PC-3 (cell line): ENCODE measurements at regions not wholly inside any gene's neighbourhood (a gene's known extent, or its start where the extent isn't known, plus 50 kb on each side); places are given as distances from the start of the nearest gene placed in this dataset.
"Not testable (repeated sequence)": the region's sequence is repeated elsewhere in the genome, so short reads cannot be mapped to it uniquely, and the experiment has no call there.

Experiments
- ATAC-seq: fragments of 200-7000 bp; cut with Tn5 transposase; 2 replicates; pipeline ENCODE4 v1.9.1; 2020; ENCODE audit warnings: mild to moderate bottlenecking, moderate library complexity
- BruUV-seq: library from RNA; stranded (reverse); fragments of 400-500 nt; replicated peaks from 2 replicates; lab custom pipeline; 2021; lab: Mats Ljungman, UMichigan
- CTCF ChIA-PET: fragments of 300-600 bp; sonication (Branson Sonifier 250); formaldehyde crosslinking; loops from one replicate; lab custom pipeline; 2022; ENCODE audit warnings: antibody characterized with exemption; lab: Charles Lee
- POLR2A ChIA-PET: fragments of 300-600 bp; sonication (Branson Sonifier 250); formaldehyde crosslinking; loops from one replicate; lab custom pipeline; 2022; ENCODE audit warnings: antibody characterized with exemption; ENCODE audit not compliant: unreplicated experiment; lab: Charles Lee
- DNase-seq: peaks from one replicate; pipeline ENCODE4 v3.0.0-alpha.2; 2015
- H2AFZ ChIP-seq: fragments of 300-600 bp; sonication (generic); 2 replicates; pipeline ENCODE4 v1.6.0; 2016; ENCODE audit warnings: antibody characterized with exemption, low read length
- H3F3A ChIP-seq: fragments of 300-600 bp; sonication (generic); one replicate; pipeline ENCODE4 v1.6.0; 2017; ENCODE audit warnings: antibody characterized with exemption, low read length, control low read depth, mild to moderate bottlenecking; ENCODE audit not compliant: unreplicated experiment
- H3K27ac ChIP-seq: fragments of 300-600 bp; sonication (generic); 2 replicates; pipeline ENCODE4 v1.5.1; 2016; ENCODE audit warnings: mild to moderate bottlenecking, low read length
- H3K27me3 ChIP-seq: fragments of 300-600 bp; sonication (generic); 2 replicates; pipeline ENCODE4 v1.6.1; 2016; ENCODE audit warnings: low read length, mixed read lengths
- H3K36me3 ChIP-seq: fragments of 300-600 bp; sonication (generic); 2 replicates; pipeline ENCODE4 v1.6.1; 2016; ENCODE audit warnings: low read depth, mixed run types, low read length, mixed read lengths
- H3K4me1 ChIP-seq: fragments of 300-600 bp; sonication (generic); 2 replicates; pipeline ENCODE4 v1.5.1; 2016; ENCODE audit warnings: low read length; ENCODE audit not compliant: insufficient read depth
- H3K4me2 ChIP-seq: fragments of 300-600 bp; sonication (generic); 2 replicates; pipeline ENCODE4 v1.6.0; 2016; ENCODE audit warnings: low read length
- H3K4me3 ChIP-seq: fragments of 300-600 bp; sonication (generic); 2 replicates; pipeline ENCODE4 v1.5.1; 2016; ENCODE audit warnings: mild to moderate bottlenecking, low read length, mixed read lengths
- H3K79me2 ChIP-seq: fragments of 300-600 bp; sonication (generic); 2 replicates; pipeline ENCODE4 v1.6.1; 2017; ENCODE audit warnings: low read length, mixed read lengths
- H3K9ac ChIP-seq: fragments of 300-600 bp; sonication (generic); 2 replicates; pipeline ENCODE4 v1.6.0; 2016; ENCODE audit warnings: mild to moderate bottlenecking, low read length
- H3K9me2 ChIP-seq: fragments of 300-600 bp; sonication (generic); replicated peaks from 2 replicates; pipeline ENCODE4 v1.6.1; 2016; ENCODE audit warnings: mixed run types, low read length, mixed read lengths
- H3K9me3 ChIP-seq: fragments of 300-600 bp; sonication (generic); 2 replicates; pipeline ENCODE4 v1.6.1; 2016; ENCODE audit warnings: low read length, mixed read lengths
- H4K20me1 ChIP-seq: fragments of 300-600 bp; sonication (generic); 2 replicates; pipeline ENCODE4 v1.6.1; 2016; ENCODE audit warnings: low read length, mixed read lengths
- CTCF ChIP-seq: fragments of 300-600 bp; sonication (generic); conservative IDR thresholded peaks from 2 replicates; pipeline ENCODE4 v1.5.1; 2017; ENCODE audit warnings: antibody characterized with exemption, low read depth, mild to moderate bottlenecking, low read length
- EZH2 ChIP-seq: fragments of 300-600 bp; sonication (generic); IDR thresholded peaks from one replicate; pipeline ENCODE4 v1.6.1; 2017; ENCODE audit warnings: antibody characterized with exemption, mild to moderate bottlenecking, low read length; ENCODE audit not compliant: unreplicated experiment
- EZH2phosphoT487 ChIP-seq: fragments of 300-600 bp; sonication (generic); IDR thresholded peaks from 2 replicates; pipeline ENCODE4 v1.6.1; 2018; ENCODE audit warnings: mild to moderate bottlenecking, antibody characterized with exemption, low read length, borderline replicate concordance
- intact Hi-C: fragments of 100-400 bp; cut with micrococcal nuclease; formaldehyde crosslinking; loops from 2 replicates; pipeline ENCODE4 v1.9.0; 2023

GRCh38 chr14:56061051-56061450, 57.2 kb upstream of the PELI2 start:
- Histone ChIP-seq H3K27ac (no peak overlapping the region), H3K4me2 (no peak overlapping the region), H4K20me1 (no peaks in the 10 kb centered on the region), H3K79me2 (no peaks in the 10 kb centered on the region), H3K36me3 (no peaks in the 10 kb centered on the region), H3K4me3 (no peak overlapping the region), H3F3A (no peaks in the 10 kb centered on the region), H2AFZ (no peak overlapping the region), H3K27me3 (peaks cover 85% of the 10 kb centered on the region), H3K4me1 (no peaks in the 10 kb centered on the region), H3K9me3 (no peaks in the 10 kb centered on the region), H3K9me2 (no peaks in the 10 kb centered on the region), H3K9ac (no peak overlapping the region)
- CTCF ChIA-PET: no interaction called here
- POLR2A ChIA-PET: no interaction called here
- no peak for ATAC-seq
- TF ChIP-seq EZH2phosphoT487 (no peak), EZH2 (no peak), CTCF (no peak)
- no peak for DNase-seq
- no TSS peak for BruUV-seq
- intact Hi-C loops: no loop called here

DNA sequence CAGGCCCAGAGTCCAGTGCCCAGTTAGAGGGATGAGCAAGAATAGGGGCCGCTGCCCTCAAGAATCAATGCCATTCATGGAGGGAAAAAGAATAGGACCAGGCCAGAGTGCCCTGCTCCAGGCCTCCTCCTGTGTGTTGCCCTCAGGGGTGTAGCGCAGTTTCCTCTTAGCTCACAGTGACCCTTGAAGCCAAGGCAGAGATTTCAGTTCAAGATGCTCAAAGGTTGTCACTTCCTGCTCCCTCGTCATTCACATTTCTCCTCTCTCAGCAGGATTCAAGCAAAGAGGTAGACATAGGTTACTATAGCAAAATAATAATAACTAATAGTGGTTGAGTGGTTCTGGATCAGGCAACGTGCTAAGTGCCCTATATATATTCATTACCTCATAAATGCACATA, 55.1 kb upstream of the PELI2 start:
- no peak overlapping the region for H3K9ac ChIP-seq
- BruUV-seq: no TSS peak
- no peak overlapping the region for H3K27ac ChIP-seq
- H3K79me2 ChIP-seq: no peaks in the 10 kb centered on the region
- H3K9me2 ChIP-seq: no peaks in the 10 kb centered on the region
- H3K27me3 ChIP-seq: peaks cover 82% of the 10 kb centered on the region
- H3K4me2 ChIP-seq: no peak overlapping the region
- no peak for ATAC-seq
- no peak overlapping the region for H2AFZ ChIP-seq
- H3K36me3 ChIP-seq: no peaks in the 10 kb centered on the region
- intact Hi-C loops: no loop called here
- H3K4me3 ChIP-seq: no peak overlapping the region
- no peaks in the 10 kb centered on the region for H3F3A ChIP-seq
- DNase-seq: no peak
- no peaks in the 10 kb centered on the region for H3K4me1 ChIP-seq
- TF ChIP-seq CTCF: no peak
- TF ChIP-seq EZH2phosphoT487: no peak
- no peak for TF ChIP-seq EZH2
- ChIA-PET CTCF (no interaction called here), POLR2A (no interaction called here)
- H3K9me3 ChIP-seq: no peaks in the 10 kb centered on the region
- no peaks in the 10 kb centered on the region for H4K20me1 ChIP-seq

GRCh38 chr14:56064513-56064912, 53.7 kb upstream of the PELI2 start:
- DNase-seq (no peak), ATAC-seq (no peak)
- no peaks in the 10 kb centered on the region for H3K9me3 ChIP-seq
- H2AFZ ChIP-seq: no peak overlapping the region
- no peak overlapping the region for H3K27ac ChIP-seq
- no peak overlapping the region for H3K4me3 ChIP-seq
- no peaks in the 10 kb centered on the region for H3K9me2 ChIP-seq
- CTCF ChIA-PET: no interaction called here
- no peaks in the 10 kb centered on the region for H4K20me1 ChIP-seq
- peaks cover 76% of the 10 kb centered on the region for H3K27me3 ChIP-seq
- no peak for TF ChIP-seq EZH2
- TF ChIP-seq EZH2phosphoT487: no peak
- TF ChIP-seq CTCF: no peak
- H3K9ac ChIP-seq: no peak overlapping the region
- intact Hi-C loops: no loop called here
- no peaks in the 10 kb centered on the region for H3K79me2 ChIP-seq
- no peaks in the 10 kb centered on the region for H3K4me1 ChIP-seq
- no TSS peak for BruUV-seq
- POLR2A ChIA-PET: no interaction called here
- no peaks in the 10 kb centered on the region for H3K36me3 ChIP-seq
- H3F3A ChIP-seq: no peaks in the 10 kb centered on the region
- no peak overlapping the region for H3K4me2 ChIP-seq

GRCh38 chr14:56065199-56065598, 53.0 kb upstream of the PELI2 start:
- not testable (repeated sequence) for BruUV-seq, H3K36me3 ChIP-seq

More at GRCh38 chr14:56065199-56065598, 53.0 kb upstream of the PELI2 start:
- H3K27ac ChIP-seq, H3K9me3 ChIP-seq, intact Hi-C loops, H3K4me3 ChIP-seq, ATAC-seq, H3K4me2 ChIP-seq, CTCF ChIA-PET, H3K4me1 ChIP-seq, H3F3A ChIP-seq, H3K79me2 ChIP-seq, H3K9me2 ChIP-seq, DNase-seq, H2AFZ ChIP-seq, H3K9ac ChIP-seq, POLR2A ChIA-PET, H4K20me1 ChIP-seq: not testable (repeated sequence)
- H3K27me3 ChIP-seq: peaks cover 76% of the 10 kb centered on the region
